ENCODE measurements at regions not wholly inside any gene's neighbourhood (a gene's known extent, or its start where the extent isn't known, plus 50 kb on each side); places are given as distances from the start of the nearest gene placed in this dataset.

DNA sequence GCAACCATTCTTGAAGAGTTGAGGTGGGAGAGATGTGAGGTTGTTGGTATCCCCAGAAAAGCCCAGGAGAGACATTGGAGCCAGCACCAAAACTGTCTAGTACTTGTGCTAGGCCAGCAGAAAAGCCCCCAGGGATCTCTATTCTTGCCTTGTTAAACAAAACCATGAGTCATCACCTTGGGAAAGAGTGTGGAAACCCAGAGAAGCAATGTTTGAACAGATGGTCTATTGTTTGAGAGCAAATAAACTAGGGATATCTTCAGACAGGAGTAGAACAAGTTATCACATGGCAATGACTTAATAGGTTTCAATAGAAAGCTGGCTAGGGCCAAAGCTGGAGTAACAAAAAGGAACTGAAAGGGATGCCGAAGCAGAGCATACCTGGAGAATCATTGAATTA lies 195.7 kb upstream of the CASK start:
- H3K4me3 ChIP-seq = no peak overlapping the region
- no peaks in the 10 kb centered on the region for H3K9me3 ChIP-seq
- DNase-seq (ENCODE audit: low spot score in 2 of 2) = no peak
- no peaks in the 10 kb centered on the region for H3K27me3 ChIP-seq
- WGBS, 2 donors = 82 to 95% methylated on average over 1 of the region's 1 CpG
- H3K4me1 ChIP-seq = no peaks in the 10 kb centered on the region
- TF ChIP-seq, protein P1, sequence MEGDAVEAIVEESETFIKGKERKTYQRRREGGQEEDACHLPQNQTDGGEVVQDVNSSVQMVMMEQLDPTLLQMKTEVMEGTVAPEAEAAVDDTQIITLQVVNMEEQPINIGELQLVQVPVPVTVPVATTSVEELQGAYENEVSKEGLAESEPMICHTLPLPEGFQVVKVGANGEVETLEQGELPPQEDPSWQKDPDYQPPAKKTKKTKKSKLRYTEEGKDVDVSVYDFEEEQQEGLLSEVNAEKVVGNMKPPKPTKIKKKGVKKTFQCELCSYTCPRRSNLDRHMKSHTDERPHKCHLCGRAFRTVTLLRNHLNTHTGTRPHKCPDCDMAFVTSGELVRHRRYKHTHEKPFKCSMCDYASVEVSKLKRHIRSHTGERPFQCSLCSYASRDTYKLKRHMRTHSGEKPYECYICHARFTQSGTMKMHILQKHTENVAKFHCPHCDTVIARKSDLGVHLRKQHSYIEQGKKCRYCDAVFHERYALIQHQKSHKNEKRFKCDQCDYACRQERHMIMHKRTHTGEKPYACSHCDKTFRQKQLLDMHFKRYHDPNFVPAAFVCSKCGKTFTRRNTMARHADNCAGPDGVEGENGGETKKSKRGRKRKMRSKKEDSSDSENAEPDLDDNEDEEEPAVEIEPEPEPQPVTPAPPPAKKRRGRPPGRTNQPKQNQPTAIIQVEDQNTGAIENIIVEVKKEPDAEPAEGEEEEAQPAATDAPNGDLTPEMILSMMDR (IDR thresholded peaks at IDR 0.05) = no peak
- TF ChIP-seq POLR2A (IDR thresholded peaks at IDR 0.05) (no peak), EP300 (IDR thresholded peaks at IDR 0.05) (no peak)
- no peak overlapping the region for H3K27ac ChIP-seq
- H3K36me3 ChIP-seq = no peaks in the 10 kb centered on the region

DNA sequence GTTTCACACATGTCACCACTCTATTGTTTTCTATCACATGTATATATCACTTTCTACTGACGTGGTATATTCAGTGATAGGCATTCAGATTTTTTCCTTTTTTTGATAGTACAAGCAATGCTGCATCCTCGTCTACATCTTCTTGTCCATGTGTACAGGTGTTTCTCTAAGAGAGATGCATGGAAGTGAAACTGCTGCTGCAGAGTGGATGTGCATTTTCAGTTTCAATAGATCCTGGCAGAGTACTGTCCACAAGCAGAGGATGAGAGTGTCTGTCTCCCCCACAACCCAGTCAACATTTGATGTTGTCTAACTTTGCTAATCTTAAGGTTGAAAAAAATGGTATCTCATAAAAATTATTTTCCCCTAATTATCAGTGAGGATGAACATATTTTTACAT lies 194.0 kb upstream of the CASK start:
- no peak overlapping the region for H3K27ac ChIP-seq
- no peaks in the 10 kb centered on the region for H3K36me3 ChIP-seq
- H3K4me3 ChIP-seq = no peak overlapping the region
- TF ChIP-seq, protein P1 (IDR thresholded peaks at IDR 0.05) = no peak
- TF ChIP-seq EP300 (IDR thresholded peaks at IDR 0.05) (no peak), POLR2A (IDR thresholded peaks at IDR 0.05) (no peak)
- H3K27me3 ChIP-seq = no peaks in the 10 kb centered on the region
- DNase-seq (ENCODE audit: low spot score in 2 of 2) = no peak
- H3K4me1 ChIP-seq = no peaks in the 10 kb centered on the region
- H3K9me3 ChIP-seq = no peaks in the 10 kb centered on the region
- WGBS, 2 donors = 65 to 85% methylated on average over 2 of the region's 2 CpGs

DNA sequence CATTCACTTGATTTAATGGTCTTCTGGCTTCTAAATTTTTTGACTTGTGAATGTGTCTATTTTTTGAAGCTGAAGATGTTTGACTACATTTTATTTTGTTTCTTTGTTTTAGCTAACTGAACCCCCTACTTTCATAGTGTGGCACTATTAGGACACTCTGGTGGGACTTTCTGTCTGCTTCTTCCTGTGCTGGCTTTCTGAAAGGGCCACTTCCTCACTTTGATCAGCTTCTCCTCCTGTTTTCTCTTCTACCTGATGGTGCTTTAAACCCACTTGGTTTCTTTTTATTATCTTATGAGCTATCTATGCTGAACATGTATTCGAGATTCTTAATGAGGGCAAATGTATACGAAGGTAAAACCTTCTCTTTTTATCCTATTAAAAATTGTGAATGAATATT lies 186.1 kb upstream of the CASK start:
- TF ChIP-seq EP300 (IDR thresholded peaks at IDR 0.05) = no peak
- H3K27me3 ChIP-seq = no peaks in the 10 kb centered on the region
- 86 to 94% methylated on average over 2 of the region's 2 CpGs for WGBS, 2 donors
- H3K4me3 ChIP-seq = no peak overlapping the region
- no peak for DNase-seq (ENCODE audit: low spot score in 2 of 2)
- H3K4me1 ChIP-seq = no peaks in the 10 kb centered on the region
- no peak overlapping the region for H3K27ac ChIP-seq
- H3K36me3 ChIP-seq = no peaks in the 10 kb centered on the region
- no peaks in the 10 kb centered on the region for H3K9me3 ChIP-seq

DNA sequence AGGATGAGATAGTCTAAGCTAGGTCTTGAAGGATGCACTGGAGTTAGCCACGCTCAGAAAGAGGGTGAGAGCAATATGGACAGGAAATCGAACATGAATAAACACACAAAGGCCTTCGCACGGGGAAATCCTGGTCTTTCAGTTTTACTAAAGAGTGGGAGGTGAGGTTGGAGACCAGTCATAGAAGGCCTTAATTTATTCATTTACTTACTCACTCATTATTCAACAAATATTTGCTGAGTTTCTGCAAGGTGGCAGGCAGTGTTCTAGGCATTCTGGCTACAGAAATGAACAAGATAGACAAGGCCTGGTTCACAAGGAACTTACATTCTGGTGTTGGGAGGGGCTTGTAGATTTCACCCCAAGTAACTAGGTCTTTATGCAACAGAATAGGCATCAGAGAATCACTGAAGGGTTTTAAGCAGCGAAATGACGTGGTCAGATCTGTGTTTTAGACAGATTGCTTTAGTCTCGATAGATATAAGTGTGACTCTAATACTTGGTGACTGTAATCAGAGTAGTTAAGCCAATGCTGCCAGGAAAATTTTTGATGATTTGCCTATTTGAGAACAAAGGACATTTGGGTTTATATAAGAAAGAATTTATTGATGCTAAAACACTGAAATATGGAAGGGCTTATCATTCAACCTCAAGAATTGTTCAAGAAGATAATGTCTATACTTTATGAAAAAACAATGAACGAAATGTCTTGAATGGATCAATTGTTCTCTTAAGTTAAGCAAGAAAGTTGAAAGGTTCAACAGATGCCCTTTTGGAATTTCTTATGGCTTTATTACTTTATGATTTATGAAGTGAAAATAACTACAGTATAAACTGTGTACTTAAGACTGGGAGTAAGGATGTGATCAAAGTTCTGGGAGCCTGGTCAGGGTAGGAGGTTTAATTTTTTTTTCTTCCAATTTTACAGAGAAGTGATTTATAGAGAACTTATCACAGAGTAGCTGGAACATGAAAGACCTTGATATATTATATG lies 184.4 kb upstream of the CASK start:
- 69 to 71% methylated on average over 8 of the region's 8 CpGs for WGBS, 2 donors
- DNase-seq (ENCODE audit: low spot score in 2 of 2) = no peak
- TF ChIP-seq POLR2A (IDR thresholded peaks at IDR 0.05) (no peak), EP300 (IDR thresholded peaks at IDR 0.05) (no peak)
- TF ChIP-seq, protein P1 (IDR thresholded peaks at IDR 0.05) = no peak
- no peak overlapping the region for H3K27ac ChIP-seq
- H3K36me3 ChIP-seq = no peaks in the 10 kb centered on the region
- no peaks in the 10 kb centered on the region for H3K4me1 ChIP-seq
- no peaks in the 10 kb centered on the region for H3K9me3 ChIP-seq
- H3K27me3 ChIP-seq = no peaks in the 10 kb centered on the region
- no peak overlapping the region for H3K4me3 ChIP-seq

DNA sequence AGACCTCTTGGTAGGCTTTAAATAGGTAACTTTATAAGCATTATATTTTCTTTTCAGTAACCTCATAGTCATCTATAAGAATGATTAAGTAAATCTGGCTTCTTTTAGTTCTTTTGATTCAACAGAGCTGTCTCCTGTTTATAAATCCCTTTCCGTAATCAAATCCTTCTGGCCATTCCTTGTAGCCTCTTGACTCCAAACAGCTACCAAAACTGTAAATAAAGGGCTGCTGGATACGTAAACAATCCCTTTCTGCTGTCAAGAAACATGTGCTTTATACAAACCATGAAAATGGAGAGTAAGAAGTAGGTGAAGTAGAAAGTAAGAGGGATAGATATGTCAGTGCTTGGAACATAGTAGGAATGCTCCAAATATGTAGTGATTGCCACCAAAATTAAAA lies 183.2 kb upstream of the CASK start:
- Histone ChIP-seq H3K9me3 (no peaks in the 10 kb centered on the region), H3K4me1 (no peaks in the 10 kb centered on the region), H3K4me3 (no peak overlapping the region), H3K36me3 (no peaks in the 10 kb centered on the region), H3K27ac (no peak overlapping the region), H3K27me3 (no peaks in the 10 kb centered on the region)
- TF ChIP-seq POLR2A (IDR thresholded peaks at IDR 0.05) (no peak), EP300 (IDR thresholded peaks at IDR 0.05) (no peak)
- TF ChIP-seq, protein P1 (IDR thresholded peaks at IDR 0.05) = no peak
- no peak for DNase-seq (ENCODE audit: low spot score in 2 of 2)
- 60 to 79% methylated on average over 2 of the region's 2 CpGs for WGBS, 2 donors

Measured in tibial nerve (tissue), 4 donors.